ENCODE measurements at regions not wholly inside any gene's neighbourhood (a gene's known extent, or its start where the extent isn't known, plus 50 kb on each side); places are given as distances from the start of the nearest gene placed in this dataset.
"Not testable (repeated sequence)": the region's sequence is repeated elsewhere in the genome, so short reads cannot be mapped to it uniquely, and the experiment has no call there.

DNA sequence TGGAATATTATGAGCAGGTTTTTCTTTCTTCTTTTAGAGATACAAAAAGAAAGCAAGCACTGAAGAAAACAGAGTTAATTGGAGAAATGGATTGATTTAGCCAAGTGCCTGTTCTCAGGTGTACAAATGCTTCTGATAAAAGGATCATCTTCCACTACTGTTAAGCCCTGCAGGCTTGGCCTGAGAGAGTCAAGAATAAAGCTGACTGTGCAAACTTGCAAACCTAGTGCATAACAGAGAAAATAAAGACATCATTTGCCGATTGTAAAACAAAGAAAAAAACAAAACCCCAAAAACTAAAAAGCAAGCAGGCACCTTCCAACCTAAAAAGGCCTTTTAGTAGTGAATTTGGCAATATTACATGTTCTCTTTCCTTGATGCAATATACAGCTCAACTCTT, 78.0 kb upstream of the CCDC80 start:
- Mint-ChIP-seq H3K27me3 (ENCODE audit: low read depth) (peaks cover 23% of the 10 kb centered on the region), H3K4me1 (ENCODE audit: low read depth) (peaks cover 2% of the 10 kb centered on the region), H3K36me3 (ENCODE audit: low read depth) (peaks cover 2% of the 10 kb centered on the region), H3K27ac (no peak overlapping the region), H3K9me3 (peaks cover 5% of the 10 kb centered on the region), H3K4me3 (no peak overlapping the region)

DNA sequence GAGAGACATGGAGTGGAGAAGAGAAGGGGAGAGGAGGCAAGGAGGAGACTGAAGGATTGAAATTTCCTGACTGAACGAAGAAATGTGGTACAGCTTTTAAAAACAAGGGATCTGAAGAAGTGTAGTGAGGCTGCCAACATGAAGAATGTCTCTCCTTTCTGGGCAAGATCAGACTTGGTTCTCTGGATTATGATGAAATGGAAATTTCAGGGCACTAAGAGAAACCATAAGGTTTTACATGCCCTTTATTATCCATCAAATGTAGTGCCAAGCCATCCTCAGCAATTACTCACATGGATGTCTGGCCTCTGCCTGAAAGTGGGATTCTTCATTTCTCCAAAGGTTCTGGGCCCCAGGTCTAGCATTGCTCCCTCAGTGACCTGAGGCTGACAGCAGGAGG, 77.6 kb upstream of the CCDC80 start:
- peaks cover 2% of the 10 kb centered on the region for H3K4me1 Mint-ChIP-seq (ENCODE audit: low read depth)
- H3K4me3 Mint-ChIP-seq = no peak overlapping the region
- H3K27me3 Mint-ChIP-seq (ENCODE audit: low read depth) = peaks cover 23% of the 10 kb centered on the region
- peaks cover 4% of the 10 kb centered on the region for H3K36me3 Mint-ChIP-seq (ENCODE audit: low read depth)
- peaks cover 9% of the 10 kb centered on the region for H3K9me3 Mint-ChIP-seq
- no peak overlapping the region for H3K27ac Mint-ChIP-seq

DNA sequence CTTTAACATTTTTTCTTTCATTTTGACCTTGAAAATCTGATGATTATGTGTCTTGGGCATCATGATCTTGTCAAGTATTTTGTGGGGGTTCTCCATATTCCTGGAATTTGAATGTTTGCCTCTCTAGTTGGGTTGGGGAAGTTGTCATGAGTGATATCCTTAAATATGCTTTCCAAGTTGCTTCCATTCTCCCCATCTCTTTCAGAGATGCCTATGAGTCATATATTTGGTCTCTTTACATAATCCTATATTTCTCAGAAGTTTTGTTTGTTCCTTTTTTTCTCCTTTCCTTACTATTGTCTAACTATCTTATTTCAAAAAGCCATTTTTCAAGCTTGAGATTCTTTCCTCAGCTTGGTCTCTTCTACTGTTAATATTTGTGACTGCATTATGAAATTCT, 69.0 kb upstream of the CCDC80 start:
- H3K27ac Mint-ChIP-seq = no peak overlapping the region
- no peak overlapping the region for H3K4me3 Mint-ChIP-seq
- peaks cover 2% of the 10 kb centered on the region for H3K36me3 Mint-ChIP-seq (ENCODE audit: low read depth)
- H3K9me3 Mint-ChIP-seq = peaks cover 12% of the 10 kb centered on the region
- peaks cover 59% of the 10 kb centered on the region for H3K27me3 Mint-ChIP-seq (ENCODE audit: low read depth)
- H3K4me1 Mint-ChIP-seq (ENCODE audit: low read depth) = no peaks in the 10 kb centered on the region

DNA sequence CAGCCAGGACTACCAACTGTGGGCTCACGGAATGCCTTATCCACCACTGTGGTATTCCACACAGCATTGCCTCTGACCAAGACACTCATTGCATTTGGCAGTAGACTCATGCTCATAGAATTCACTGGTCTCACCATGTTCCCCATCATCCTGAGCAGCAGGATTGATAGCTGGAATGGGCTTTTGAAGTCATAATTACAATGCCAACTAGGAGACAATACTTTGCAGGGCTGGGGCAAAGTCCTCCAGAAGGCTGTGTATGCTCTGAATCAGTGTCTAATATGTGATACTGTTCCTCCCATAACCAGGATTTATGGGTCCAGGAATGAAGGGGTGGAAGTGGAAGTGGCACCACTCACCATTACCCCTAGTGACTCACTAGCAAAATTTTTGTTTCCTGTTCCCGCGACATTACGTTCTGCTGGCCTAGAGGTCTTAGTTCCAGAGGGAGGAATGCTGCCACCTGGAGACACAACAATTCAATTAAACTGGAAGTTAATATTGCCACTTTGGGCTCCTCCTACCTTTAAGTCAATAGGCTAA, 58.6 kb upstream of the CCDC80 start:
- peaks cover 3% of the 10 kb centered on the region for H3K4me1 Mint-ChIP-seq (ENCODE audit: low read depth)
- H3K4me3 Mint-ChIP-seq = no peak overlapping the region
- peaks cover 48% of the 10 kb centered on the region for H3K27me3 Mint-ChIP-seq (ENCODE audit: low read depth)
- H3K36me3 Mint-ChIP-seq (ENCODE audit: low read depth) = peaks cover 3% of the 10 kb centered on the region
- H3K27ac Mint-ChIP-seq = no peak overlapping the region
- H3K9me3 Mint-ChIP-seq = peaks cover 20% of the 10 kb centered on the region

DNA sequence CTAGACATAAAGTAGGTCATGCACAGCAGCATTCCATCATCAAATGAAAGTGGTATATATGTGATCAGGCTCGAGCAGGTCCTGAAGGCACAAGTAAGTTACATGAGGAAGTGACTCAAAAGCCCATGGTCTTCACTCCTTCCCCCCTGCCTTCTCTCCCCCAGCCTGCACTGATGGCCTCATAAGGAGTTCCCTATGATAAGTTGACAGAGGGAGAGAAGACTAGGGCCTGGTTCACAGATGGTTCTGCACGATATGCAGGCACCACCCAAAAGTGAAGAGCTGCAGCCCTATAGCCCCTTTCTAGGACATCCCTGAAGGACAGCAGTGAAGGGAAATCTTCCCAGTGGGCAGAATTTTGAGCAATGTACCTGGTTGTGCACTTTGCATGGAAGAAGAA, 57.5 kb upstream of the CCDC80 start:
- not testable (repeated sequence) for H3K36me3 Mint-ChIP-seq (ENCODE audit: low read depth); H3K4me3 Mint-ChIP-seq; H3K27ac Mint-ChIP-seq; H3K4me1 Mint-ChIP-seq (ENCODE audit: low read depth)
- peaks cover 12% of the 10 kb centered on the region for H3K9me3 Mint-ChIP-seq
- H3K27me3 Mint-ChIP-seq (ENCODE audit: low read depth) = peaks cover 38% of the 10 kb centered on the region

DNA sequence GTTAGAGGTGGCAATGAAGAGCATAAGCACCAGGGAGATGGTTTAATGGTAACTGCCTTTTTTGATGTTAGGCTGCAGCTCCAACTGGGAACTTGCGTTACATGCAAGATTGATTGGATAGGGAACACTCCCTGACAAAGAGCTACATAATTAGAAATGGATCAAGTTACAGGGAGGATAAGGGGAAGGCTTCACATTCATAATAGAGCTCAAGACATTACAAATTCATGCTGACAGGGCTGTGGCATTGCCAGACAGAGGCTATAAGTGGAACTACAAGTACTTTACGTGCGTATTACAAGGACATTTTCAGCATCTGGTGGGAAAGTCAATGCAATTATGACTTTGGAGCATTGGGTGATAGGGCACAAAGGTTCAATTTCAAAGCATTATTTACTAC, 55.3 kb upstream of the CCDC80 start:
- not testable (repeated sequence) for H3K27ac Mint-ChIP-seq; H3K9me3 Mint-ChIP-seq; H3K36me3 Mint-ChIP-seq (ENCODE audit: low read depth); H3K4me3 Mint-ChIP-seq; H3K4me1 Mint-ChIP-seq (ENCODE audit: low read depth)
- H3K27me3 Mint-ChIP-seq (ENCODE audit: low read depth) = peaks cover 16% of the 10 kb centered on the region

DNA sequence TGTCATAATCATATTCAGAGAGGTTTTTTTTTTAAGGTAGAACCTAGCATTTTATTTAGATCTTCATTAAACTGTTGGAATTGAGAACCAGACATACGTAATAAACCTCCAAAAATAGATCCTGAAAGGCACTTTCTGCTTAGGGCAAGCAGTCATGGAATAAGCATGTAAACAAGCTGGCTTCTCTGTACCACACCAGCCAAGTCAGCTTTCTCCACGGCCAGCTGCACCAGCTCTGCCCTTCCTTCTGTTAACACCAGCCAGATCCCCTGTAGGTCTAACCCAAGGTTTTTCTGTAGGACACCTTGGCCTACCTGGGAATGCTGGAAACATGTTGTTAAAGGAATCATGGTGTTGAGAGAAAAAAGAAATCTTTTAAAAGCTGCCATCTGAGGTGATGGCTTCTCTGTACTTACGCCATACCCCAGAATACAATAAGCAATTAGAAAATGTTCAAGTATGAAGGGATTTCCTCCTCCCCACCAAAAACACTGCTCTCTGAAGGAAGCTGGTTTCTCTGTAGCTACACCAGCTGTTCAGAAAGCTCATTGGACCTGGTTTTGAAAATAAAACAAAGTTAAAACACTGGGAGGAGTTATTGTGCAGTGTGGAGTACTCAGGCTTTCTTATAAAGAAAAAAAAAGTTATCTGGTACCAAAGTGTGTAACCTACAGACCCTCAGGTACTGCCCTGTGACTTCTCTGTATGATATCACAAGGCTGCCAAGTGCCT, 54.6 kb upstream of the CCDC80 start:
- H3K27me3 Mint-ChIP-seq (ENCODE audit: low read depth); H3K4me3 Mint-ChIP-seq; H3K4me1 Mint-ChIP-seq (ENCODE audit: low read depth); H3K27ac Mint-ChIP-seq; H3K36me3 Mint-ChIP-seq (ENCODE audit: low read depth); H3K9me3 Mint-ChIP-seq: not testable (repeated sequence)

DNA sequence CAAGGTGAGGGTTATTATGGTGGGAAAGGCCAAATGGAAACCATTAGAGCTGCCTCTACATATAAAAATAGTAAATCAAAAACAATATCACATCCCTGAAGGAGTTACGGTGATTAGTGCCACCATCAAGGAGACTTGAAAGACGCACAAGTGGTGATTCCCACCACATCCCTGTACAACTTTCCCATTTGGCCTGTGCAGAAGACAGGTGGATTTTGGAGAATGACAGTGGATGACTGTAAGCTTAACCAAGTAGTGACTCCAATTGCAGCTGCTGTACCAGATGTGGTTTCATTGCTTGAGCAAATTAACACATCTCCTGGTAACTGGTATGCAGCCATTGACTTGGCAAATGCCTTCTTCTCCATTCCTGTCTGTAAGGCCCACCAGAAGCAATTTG, 54.0 kb upstream of the CCDC80 start:
- not testable (repeated sequence) for H3K27ac Mint-ChIP-seq; H3K9me3 Mint-ChIP-seq; H3K27me3 Mint-ChIP-seq (ENCODE audit: low read depth); H3K4me1 Mint-ChIP-seq (ENCODE audit: low read depth); H3K36me3 Mint-ChIP-seq (ENCODE audit: low read depth); H3K4me3 Mint-ChIP-seq

DNA sequence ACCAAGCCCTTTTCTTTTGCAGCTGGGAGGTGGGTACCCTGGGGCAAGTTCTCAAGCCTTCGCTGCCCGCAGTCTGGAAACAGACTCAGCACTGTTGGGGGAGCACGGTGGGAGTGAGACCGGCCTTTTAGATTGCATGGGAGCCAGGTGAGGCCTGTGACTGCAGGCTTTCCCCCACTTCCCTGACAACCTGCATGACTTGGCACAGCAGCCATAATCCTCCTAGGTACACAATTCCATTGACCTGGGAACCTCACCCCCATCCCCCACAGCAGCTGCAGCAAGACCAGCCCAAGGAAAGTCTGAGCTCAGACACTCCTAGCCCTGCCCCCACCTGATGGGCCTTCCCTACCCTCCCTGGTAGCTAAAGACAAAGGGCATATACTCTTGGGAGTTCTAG, 52.2 kb upstream of the CCDC80 start:
- H3K9me3 Mint-ChIP-seq = peaks cover 9% of the 10 kb centered on the region

More for the DNA sequence above, 52.2 kb upstream of the CCDC80 start:
- H3K36me3 Mint-ChIP-seq (ENCODE audit: low read depth) = peaks cover 8% of the 10 kb centered on the region
- peaks cover 23% of the 10 kb centered on the region for H3K4me1 Mint-ChIP-seq (ENCODE audit: low read depth)
- H3K27me3 Mint-ChIP-seq (ENCODE audit: low read depth) = peaks cover 6% of the 10 kb centered on the region
- H3K4me3 Mint-ChIP-seq = no peak overlapping the region
- no peak overlapping the region for H3K27ac Mint-ChIP-seq

Data from T-helper 1 cell treated with Interleukin-12 subunit alpha and Interleukin-12 subunit beta and Interleukin-4 antibody, amounts not matched to agents 30 μg/mL and 1 μg/mL, for 36 hours (primary cell).